ENCODE measurements at regions not wholly inside any gene's neighbourhood (a gene's known extent, or its start where the extent isn't known, plus 50 kb on each side); places are given as distances from the start of the nearest gene placed in this dataset.
"Not testable (repeated sequence)": the region's sequence is repeated elsewhere in the genome, so short reads cannot be mapped to it uniquely, and the experiment has no call there.

DNA sequence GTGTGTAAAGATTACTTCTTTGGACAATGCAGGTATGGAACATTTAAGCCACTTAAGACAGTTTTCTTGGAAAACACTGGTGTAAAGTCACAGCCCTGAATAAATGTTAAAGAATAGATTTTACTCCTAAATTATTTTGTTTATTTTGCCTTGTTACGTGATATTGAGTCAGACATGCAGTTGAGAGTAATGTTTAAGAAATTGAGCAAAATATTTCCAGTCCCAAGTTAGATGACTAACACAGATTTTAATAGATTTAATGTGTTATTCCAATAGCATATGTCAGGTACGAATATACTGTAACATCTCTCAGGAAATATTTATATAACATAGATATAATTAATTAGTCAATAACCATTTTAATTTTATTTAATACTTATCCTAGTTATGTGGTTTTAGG lies 1361.7 kb downstream of the FSCB start:
- no peak for DNase-seq

DNA sequence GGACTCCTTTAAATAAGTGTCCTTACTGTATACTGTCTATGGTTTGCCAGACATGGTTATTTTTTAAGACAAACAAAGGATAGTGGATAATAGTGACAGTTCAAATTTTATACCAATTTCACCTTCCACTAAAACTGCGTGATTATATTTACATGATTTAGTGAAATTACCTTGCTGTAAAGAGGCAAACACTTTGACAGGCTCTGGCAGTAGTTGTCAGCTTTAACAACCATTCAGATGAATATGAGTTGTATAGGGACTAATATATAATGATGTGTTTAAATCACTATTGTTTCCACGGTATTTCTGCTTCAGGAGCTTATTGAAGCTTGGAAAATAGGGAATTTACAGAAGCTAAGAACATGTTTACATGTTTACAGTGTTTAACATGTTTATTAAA lies 1364.0 kb downstream of the FSCB start:
- DNase-seq: no peak

DNA sequence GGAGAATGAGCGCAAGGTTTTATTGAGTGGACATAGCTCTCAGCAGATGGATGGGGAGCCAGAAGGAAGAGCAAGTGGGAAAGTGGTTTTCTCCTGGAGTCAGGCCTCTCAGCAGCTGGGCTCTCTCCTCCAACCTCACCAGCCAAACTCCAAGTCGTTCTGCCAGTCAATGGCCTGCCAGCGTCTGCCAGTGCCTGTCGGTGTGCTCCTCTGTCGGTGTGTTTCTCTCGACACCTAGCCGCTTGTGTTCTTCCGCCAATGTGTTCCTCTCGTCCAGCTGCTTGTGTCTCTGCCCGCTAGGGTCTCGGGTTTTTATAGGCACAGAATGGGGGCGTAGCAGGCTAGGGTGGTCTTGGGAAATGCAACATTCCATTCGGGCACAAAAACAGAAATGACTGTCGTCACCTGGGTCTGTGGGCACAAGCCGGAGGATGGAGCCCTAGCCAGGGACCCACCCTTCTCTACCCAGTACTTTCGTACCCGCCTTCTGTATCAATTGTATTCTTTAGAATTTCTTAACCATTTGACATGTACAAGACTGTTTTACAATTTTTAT lies 1365.4 kb downstream of the FSCB start:
- DNase-seq: no peak

DNA sequence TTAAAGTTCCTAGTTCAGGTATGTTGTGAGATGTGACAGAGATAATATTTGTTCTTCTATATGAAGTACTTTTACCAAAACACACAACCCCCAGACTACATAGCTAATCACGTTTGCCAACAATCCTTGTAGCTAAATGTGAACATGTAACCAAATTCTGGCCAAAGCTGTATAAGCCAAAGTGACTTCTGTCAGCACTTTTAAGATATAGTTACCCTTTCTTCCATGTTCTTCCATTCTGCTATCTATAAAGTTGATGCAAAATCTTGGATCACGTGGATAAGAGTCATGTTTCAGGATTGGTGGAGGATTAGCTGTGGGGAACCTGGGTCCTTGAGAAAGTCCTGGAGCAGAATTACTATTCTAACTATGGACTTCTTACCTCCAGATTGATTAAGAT lies 1366.6 kb downstream of the FSCB start:
- DNase-seq: no peak

DNA sequence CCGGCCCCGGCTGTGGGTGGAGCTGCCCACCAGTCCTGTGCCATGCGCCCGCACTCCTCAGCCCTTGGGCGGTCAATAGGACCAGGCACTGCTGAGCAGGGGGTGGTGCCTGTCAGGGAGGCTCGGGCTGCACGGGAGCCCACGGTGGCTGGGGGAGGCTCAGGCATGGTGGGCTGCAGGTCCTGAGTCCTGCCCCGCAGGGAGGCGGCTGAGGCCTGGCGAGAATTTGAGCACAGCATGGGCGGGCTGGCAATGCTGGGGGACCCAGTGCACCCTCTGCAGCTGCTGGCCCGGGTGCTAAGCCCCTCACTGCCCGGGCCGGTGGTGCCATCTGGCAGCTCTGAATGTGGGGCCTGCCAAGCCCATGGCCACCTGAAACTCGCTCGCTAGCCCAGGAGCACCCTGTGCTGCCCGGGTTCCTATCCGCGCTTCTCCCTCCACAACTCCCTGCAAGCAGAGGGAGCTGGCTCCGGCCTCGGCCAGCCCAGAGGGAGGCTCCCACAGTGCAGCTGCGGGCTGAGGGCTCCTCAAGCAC lies 1371.1 kb downstream of the FSCB start:
- DNase-seq: no peak

DNA sequence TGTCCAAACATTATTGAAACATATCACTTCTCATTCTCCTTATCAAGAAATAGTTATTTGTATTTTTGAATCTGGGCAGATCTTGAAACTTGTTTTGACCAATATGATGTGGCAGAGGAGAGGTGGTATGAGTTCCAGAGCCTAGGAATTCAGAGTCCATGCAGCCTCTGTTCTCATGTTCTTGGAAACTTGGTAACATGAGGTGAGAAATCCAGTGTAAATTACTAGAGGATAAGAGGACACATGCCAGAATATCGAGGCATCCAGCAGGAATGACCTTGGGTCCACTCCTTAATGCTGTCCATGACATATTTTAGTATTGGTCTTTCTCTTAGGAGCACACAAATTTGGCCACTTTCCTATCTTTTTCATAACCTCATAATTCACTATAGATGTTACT lies 1374.6 kb downstream of the FSCB start:
- DNase-seq: no peak

DNA sequence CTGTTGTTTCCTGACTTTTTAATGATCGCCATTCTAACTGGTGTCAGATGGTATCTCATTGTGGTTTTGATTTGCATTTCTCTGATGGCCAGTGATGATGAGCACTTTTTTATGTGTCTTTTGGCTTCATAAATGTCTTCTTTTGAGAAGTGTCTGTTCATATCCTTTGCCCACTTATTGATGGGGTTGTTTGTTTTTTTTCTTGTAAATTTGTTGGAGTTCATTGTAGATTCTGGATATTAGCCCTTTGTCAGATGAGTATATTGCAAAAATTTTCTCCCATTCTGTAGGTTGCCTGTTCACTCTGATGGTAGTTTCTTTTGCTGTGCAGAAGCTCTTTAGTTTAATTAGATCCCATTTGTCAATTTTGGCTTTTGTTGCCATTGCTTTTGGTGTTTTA lies 1378.7 kb downstream of the FSCB start:
- not testable (repeated sequence) for DNase-seq

DNA sequence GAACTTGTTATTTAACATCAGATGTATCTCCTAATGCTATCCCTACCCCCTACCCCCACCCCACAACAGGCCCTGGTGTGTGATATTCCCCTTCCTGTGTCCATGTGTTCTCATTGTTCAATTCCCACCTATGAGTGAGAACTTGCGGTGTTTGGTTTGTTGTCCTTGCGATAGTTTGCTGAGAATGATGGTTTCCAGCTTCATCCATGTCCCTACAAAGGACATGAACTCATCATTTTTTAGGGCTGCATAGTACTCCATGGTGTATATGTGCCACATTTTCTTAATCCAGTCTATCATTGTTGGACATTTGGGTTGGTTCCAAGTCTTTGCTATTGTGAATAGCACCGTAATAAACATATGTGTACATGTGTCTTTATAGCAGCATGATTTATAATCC lies 1379.2 kb downstream of the FSCB start:
- not testable (repeated sequence) for DNase-seq

DNA sequence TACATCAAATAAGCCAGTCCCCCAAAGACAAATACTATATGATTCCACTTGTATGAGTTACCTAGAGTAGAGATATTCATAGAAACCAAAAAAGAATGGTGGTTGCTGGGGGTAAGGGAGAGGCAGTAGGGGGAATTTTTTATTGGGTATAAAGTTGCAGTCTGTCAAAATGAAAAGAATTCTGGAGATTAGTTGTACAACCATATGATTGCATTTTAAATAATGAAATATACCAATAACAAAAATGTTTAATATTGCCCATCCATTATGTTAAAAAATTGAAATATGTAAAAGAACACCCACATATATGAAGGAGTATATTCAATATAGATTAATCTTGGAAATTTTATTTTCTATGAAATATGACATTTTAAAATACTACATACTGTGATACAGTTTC lies 1383.5 kb downstream of the FSCB start:
- no peak for DNase-seq

DNA sequence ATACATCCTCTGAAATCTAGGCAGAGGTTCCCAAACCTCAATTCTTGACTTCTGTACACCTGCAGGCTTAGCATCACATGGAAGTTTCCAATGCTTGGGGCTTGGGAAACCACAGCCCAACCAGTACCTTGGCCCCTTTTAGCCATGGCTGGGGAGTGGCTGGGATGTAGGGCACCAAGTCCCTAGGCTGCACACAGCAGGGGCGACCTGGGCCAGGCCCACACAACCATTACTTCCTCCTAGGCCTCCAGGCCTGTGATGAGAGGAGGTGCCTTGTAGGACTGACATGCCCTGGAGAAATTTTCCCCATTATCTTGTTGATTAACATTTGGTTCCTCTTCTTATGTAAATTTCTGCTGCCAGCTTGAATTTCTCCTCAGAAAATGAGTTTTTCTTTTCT lies 1387.4 kb downstream of the FSCB start:
- DNase-seq: no peak

DNA sequence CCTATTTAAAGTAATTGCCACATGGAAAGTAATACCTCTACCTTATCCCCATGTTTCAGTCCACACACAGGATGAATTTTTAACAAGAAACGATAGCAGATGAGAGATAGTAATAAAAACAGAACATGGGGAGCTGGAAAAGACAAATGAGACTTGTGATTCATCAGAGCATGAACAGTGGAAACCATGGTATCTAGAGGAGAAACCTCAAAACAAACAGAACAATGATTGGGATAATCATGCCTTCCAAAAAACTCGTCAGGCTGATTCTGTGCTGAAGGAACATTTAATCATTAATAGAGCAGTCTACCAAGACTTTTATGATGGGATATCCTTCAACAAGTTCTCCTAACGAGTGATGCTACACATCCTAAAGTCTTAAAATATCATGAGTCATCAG lies 1390.7 kb downstream of the FSCB start:
- DNase-seq: no peak

DNA sequence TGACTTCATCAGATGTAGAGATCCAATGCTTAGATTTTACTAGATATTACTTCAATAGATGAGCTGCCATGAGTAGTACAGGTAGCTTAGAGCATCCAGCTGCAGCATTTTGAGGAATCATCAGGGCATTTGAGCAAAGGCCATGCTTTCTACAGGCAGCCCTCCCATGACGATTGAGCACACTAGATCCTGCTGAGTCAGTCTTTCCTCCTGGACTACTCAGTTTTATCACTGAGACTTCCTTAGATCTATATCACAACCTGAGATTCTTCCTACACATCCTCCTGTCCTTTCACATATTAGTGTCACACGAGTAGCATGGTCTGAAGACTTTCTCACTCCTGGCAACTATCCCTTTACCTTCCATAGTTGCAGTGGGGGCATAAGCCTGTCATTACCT lies 1401.8 kb downstream of the FSCB start:
- DNase-seq: no peak

DNA sequence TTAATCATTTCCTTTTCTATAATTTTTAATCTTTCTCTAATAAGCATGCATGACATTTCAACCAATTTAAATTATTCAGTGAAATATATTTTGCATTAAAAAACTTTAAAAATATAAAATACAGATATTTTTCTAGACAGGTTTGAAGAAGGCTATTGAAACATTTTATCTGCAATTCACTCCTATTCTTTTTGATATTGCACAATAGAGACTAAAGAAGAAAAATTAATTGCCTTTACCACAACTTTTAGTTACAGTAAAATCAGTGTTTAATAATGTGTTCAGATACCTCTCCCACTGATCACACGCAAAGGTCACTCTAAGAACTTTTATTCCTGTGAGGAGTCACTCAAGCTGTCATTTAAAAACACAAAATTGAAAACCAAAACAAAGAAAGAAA lies 1416.7 kb downstream of the FSCB start:
- DNase-seq: no peak

DNA sequence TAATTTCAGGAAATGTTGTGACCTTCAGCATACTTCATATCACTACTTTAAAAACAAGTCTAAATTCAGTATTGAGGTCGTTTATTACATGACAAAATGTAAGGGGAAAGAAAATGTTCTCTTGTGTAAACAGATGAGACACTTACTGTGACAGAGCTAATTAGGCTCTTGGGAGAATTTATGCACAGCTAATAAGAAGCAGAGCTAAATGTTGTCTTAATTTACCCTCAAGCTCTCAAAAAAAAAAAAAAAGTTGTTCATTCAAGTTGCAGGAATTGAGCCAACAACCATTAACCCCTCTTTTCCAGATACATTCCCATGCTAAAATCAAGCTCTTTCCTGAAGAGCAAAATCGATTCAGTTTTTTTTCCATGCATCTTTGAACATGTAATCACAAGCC lies 1419.4 kb downstream of the FSCB start:
- no peak for DNase-seq

DNA sequence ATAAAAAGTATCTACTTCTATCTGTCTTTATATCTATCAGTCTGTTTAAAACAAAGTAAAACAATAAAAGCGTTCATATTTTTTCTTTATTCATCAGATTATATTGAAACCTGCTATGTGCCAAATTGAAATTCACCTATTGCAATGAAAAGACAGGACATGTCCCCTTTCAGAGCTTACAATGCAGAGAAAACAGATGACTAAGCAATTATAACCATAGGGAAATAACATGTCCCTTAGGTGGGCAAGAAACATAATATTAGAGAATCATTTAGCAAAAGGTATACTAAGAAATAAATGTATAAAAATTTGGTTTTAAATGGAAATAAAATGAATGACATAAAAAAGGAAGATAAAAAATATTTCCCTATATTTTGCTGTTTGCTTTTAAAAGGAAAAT lies 1421.3 kb downstream of the FSCB start:
- no peak for DNase-seq

DNA sequence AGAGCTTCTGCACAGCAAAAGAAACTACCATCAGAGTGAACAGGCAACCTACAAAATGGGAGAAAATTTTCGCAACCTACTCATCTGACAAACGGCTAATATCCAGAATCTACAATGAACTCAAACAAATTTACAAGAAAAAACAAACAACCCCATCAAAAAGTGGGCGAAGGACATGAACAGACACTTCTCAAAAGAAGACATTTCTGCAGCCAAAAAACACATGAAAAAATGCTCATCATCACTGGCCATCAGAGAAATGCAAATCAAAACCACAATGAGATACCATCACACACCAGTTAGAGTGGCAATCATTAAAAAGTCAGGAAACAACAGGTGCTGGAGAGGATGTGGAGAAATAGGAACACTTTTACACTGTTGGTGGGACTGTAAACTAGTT lies 1439.7 kb downstream of the FSCB start:
- not testable (repeated sequence) for DNase-seq

DNA sequence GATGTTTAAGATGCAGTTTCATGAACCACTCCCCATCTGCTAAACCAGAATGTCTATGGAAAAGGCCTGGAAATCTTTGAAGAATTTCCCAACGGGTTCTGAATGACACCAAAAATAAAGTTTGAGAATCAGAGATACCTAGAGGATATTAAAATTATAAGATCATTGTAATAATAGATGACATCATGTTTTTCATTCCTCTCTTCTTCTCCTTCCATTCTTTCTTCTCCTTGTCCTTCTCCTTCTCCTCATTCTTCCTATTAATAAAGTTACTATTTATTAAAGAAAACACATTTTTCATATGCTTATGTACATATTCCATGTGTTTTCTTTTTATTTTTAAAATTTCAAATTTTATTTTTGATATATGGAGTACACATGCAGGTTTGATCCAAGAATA lies 1449.4 kb downstream of the LRFN5 start:
- DNase-seq: no peak

DNA sequence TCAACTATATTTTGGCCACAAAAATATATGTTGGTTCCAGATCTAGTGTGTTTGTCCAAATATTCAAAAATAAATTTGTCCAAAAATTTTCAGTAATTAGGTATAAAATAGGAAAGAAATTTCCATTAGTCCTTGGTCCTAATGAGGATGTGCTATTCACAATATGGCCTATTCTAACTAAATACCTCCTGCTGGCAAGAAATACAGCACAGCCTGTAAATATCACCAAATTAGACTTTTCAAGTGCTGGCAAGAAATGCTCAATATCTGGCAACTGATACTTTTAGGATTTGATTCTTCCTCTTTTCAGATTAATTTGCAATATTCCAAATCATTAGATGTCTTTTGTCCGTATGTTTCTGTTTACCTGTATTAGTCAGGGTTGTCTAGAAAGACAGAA lies 1446.2 kb downstream of the LRFN5 start:
- no peak for DNase-seq

DNA sequence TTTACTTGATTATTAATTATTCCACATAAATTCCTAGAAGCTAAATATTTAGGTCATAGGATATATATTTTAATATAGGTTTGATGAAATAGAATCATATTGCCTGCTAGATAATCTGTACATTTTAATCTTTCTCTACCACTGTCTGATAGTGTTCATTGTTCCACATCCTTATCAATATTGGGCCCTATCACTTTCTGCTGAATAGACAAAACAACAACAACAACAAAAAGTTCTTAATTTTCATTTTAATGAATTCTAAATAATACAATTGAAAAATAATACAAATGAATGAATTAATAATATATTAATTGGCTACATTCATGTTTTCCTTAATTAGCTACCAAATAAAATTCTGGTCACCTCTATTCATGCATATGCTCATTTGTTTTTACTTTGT lies 1437.2 kb downstream of the LRFN5 start:
- DNase-seq: no peak

DNA sequence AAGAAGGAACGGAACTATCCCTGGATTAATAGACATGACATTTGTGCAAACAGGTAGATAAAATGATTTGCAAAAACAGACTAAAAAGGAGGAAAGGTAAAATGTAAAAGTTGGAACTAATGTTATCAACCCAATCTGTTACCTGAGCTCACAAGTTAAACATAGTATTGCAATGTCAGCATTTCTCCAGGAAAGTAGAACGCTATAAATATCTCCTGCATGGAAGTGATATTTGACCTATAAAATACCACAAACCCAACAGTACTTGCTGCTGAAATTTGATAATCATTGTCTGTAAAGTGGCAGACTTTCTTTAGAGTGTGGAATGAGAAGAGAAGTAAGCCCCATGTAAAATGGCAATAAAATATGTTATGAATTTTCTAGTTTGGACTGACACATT lies 1435.7 kb downstream of the LRFN5 start:
- no peak for DNase-seq

DNA sequence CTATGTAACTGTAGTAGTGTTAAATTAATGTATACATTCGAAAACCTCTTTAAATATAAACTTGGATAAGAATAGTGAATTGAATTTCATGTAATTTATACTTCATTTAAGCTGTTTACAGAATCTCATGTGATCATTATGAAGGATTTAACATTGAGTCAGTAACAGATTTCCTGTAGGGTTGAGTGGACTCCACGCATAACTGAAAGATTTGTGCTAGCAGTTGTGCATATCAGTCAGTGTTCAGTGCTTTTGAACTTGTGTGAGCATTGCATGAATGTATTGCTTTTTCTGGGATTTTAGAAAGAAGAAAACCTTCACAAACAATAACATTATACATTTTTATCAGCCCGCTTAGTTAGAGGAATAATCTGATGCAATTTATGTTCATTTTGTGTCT lies 1435.3 kb downstream of the LRFN5 start:
- DNase-seq: no peak

DNA sequence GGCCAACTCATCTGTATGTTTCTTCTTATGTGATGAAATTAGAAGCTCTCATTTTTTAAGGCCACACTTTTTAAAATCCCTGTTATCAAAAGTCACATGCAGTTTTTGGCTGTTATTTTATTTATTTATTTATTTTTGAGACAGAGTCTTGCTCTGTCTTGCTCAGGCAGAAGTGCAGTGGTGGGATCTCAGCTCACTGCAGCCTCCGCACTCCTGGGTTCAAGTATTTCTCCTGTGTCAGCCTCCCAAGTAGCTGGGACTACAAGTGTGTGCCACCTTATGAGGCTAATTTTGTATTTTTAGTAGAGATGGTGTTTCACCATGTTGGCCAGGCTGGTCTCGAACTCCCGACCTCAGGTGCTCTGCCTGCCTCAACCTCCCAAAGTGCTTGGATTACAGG lies 1434.5 kb downstream of the LRFN5 start:
- DNase-seq: no peak

DNA sequence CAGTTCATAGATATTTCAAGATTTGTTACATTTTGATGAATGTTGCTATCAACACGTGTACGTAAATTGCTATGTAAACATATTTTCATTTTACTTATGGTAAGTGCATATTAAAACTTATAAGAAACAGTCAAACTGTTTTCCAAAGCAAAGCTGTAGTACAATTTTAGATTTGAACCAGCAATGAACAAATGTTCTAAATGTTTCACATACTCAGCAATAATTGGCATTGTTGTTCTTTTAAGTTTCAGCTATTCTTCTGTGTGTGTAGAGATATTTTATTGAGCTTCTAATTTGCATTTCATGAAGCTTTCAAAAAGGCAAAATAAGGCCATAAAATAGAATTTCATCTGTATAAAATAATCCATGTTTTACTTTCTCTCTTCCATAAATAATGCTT lies 1433.2 kb downstream of the LRFN5 start:
- DNase-seq: no peak

DNA sequence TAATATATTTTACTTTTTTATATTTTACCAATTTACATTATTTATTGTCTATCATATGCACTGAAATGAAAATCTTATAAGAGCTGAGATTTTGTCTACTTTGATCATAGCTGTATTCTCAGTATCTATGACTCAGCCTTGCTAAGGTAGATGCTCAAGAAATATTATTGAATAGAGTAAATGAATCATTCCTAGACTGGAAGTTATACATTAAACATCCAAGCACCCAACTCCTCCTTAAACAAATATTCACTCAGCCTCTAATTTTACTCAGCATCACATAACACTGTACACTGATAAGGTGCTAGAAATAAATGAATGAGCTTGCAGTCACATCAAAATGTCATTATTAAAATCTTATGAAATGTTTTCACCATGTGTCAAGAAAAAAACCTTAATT lies 1424.9 kb downstream of the LRFN5 start:
- DNase-seq: no peak

DNA sequence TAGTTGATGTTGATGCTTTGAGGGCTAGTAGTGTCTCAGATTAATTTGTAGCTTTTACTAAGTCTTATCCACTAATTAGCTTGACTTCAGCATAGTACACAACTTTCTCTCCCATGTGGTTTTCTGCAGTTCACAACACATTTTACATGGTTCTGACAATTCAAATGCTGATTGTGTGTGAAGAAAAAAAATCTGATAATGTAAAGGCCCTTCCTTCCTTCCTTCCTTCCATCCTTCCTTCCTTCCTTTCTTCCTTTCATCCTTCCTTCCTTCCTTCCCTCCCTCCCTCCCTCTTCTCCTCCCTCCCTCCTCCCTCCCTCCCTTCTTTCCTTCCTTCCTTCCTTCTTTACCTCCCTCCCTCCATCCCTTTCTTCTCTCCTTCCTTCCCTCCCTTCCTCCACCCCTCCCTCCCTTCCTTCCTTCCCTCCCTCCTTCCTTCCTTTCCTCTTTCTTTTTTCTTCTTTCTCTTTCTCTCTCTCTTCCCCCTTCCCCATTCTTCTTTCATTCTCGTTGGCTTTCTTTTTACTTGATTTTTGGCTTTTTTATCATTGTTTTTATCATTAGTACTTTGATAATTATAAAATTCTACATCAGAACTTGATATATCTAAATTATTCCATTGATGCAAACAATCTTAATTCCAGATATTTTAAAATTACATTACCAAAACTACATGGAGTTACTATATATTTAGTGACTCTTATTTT lies 1415.6 kb downstream of the LRFN5 start:
- no peak for DNase-seq
